Endothelial cell (in vitro differentiated cells): ENCODE measurements at regions not wholly inside any gene's neighbourhood (a gene's known extent, or its start where the extent isn't known, plus 50 kb on each side); places are given as distances from the start of the nearest gene placed in this dataset.

Source experiments
- DNase-seq: peaks from one replicate; pipeline ENCODE4 v3.0.0; 2021; ENCODE audit warnings: low spot score
- H3K27ac Mint-ChIP-seq: one replicate; pipeline ENCODE4 v1.8.0; 2021; ENCODE audit warnings: mixed read lengths, inconsistent platforms; ENCODE audit not compliant: unreplicated experiment
- H3K27me3 Mint-ChIP-seq: one replicate; pipeline ENCODE4 v1.8.0; 2021; ENCODE audit warnings: mild to moderate bottlenecking, moderate library complexity, mixed read lengths, inconsistent platforms; ENCODE audit not compliant: unreplicated experiment
- H3K36me3 Mint-ChIP-seq: one replicate; pipeline ENCODE4 v1.8.0; 2021; ENCODE audit warnings: mild to moderate bottlenecking, low read depth, mixed read lengths, inconsistent platforms; ENCODE audit not compliant: unreplicated experiment
- H3K4me1 Mint-ChIP-seq: one replicate; pipeline ENCODE4 v1.8.0; 2021; ENCODE audit warnings: mild to moderate bottlenecking, mixed read lengths, inconsistent platforms; ENCODE audit not compliant: unreplicated experiment
- H3K4me3 Mint-ChIP-seq: one replicate; pipeline ENCODE4 v1.8.0; 2021; ENCODE audit warnings: mild to moderate bottlenecking, mixed read lengths, inconsistent platforms; ENCODE audit not compliant: unreplicated experiment
- H3K9me3 Mint-ChIP-seq: one replicate; pipeline ENCODE4 v1.8.0; 2021; ENCODE audit warnings: mixed read lengths, inconsistent platforms; ENCODE audit not compliant: unreplicated experiment
- TF ChIP-seq, protein P1 (sequence below): fragments of 200-600 bp; sonication (generic); IDR thresholded peaks from one replicate; pipeline ENCODE4 v1.5.0; 2021; ENCODE audit warnings: antibody characterized with exemption; ENCODE audit not compliant: unreplicated experiment

DNA sequence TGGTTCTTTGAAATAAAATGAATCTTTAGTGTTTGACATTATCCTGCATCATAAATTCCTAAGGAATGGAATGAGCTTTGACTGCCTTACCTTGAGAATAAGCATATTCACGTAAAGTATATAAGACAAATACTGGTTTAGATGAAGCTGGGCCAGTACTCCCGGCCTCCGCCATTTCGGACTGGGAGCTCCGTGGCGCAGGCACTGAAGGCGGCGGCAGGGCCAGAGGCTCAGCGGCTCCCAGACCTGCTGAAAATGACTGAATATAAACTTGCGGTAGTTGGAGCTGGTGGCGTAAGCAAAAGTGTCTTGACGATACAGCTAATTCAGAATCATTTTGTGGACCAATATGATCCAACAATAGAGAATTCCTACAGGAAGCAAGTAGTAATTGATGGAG, 76.2 kb upstream of the FAM83B start:
- Mint-ChIP-seq H3K4me1 (no peaks in the 10 kb centered on the region), H3K4me3 (no peak overlapping the region), H3K9me3 (no peaks in the 10 kb centered on the region), H3K36me3 (no peaks in the 10 kb centered on the region), H3K27ac (no peak overlapping the region), H3K27me3 (peaks cover 3% of the 10 kb centered on the region)
- TF ChIP-seq, protein P1, sequence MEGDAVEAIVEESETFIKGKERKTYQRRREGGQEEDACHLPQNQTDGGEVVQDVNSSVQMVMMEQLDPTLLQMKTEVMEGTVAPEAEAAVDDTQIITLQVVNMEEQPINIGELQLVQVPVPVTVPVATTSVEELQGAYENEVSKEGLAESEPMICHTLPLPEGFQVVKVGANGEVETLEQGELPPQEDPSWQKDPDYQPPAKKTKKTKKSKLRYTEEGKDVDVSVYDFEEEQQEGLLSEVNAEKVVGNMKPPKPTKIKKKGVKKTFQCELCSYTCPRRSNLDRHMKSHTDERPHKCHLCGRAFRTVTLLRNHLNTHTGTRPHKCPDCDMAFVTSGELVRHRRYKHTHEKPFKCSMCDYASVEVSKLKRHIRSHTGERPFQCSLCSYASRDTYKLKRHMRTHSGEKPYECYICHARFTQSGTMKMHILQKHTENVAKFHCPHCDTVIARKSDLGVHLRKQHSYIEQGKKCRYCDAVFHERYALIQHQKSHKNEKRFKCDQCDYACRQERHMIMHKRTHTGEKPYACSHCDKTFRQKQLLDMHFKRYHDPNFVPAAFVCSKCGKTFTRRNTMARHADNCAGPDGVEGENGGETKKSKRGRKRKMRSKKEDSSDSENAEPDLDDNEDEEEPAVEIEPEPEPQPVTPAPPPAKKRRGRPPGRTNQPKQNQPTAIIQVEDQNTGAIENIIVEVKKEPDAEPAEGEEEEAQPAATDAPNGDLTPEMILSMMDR = no peak
- no peak for DNase-seq

DNA sequence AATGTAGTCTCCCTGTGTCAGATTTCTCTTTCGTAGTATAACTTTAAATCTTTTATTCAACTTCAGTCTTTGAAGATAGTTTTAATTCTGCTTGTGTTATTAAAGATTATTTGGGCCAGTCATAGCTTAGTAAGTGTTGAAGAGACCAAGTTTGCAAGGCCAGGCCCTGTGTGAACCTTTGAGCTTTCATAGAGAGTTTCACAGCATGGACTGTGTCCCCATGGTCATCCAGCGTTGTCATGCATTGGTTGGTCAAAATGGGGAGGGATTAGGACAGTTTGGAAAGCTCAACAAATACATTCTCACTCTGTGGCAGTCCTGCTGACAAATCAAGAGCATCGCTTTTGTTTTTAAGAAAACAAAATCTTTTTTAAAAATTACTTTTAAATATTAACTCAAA, 74.6 kb upstream of the FAM83B start:
- H3K9me3 Mint-ChIP-seq = no peaks in the 10 kb centered on the region
- peaks cover under 1% of the 10 kb centered on the region for H3K27me3 Mint-ChIP-seq
- no peak for DNase-seq
- TF ChIP-seq, protein P1 = no peak
- no peaks in the 10 kb centered on the region for H3K4me1 Mint-ChIP-seq
- H3K4me3 Mint-ChIP-seq = no peak overlapping the region
- H3K36me3 Mint-ChIP-seq = no peaks in the 10 kb centered on the region
- H3K27ac Mint-ChIP-seq = no peak overlapping the region

DNA sequence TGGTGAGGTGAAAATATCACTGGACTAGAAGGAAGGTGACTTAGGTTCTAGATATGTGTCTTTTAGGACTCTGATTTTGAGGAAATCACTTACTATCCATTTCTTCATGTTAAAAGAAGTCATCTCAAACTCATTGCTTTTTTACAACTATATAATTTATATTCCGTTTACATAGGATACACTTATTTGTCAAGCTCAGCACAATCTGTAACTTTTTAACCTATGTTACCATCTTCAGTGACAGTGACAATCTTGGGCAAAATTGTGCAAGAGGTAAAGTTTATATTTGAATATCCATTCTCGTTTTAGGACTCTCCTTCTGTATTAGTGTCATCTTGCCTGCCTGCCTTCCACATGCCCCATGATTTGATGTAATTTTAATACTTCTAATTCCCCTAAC, 74.0 kb upstream of the FAM83B start:
- no peak overlapping the region for H3K27ac Mint-ChIP-seq
- H3K4me1 Mint-ChIP-seq = no peaks in the 10 kb centered on the region
- TF ChIP-seq, protein P1 = no peak
- no peaks in the 10 kb centered on the region for H3K36me3 Mint-ChIP-seq
- no peak overlapping the region for H3K4me3 Mint-ChIP-seq
- H3K9me3 Mint-ChIP-seq = no peaks in the 10 kb centered on the region
- DNase-seq = no peak
- no peaks in the 10 kb centered on the region for H3K27me3 Mint-ChIP-seq

DNA sequence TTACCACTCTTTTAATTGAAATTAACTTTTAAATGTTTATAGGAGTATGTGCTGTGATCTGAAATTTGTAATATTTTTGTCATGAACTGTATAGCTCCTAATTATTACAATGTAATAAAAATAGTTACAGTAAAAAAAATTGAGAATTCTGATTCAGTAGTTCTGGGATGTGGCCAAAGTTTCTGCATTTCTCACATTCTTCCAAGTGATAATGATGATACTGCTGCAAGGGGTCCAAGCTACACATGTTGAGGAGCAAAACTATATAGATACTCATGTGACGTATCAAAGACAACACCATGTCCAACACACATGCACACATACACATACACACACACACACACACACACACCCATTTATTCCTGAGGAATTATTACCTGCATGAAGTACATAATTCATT, 71.0 kb upstream of the FAM83B start:
- Mint-ChIP-seq H3K27ac (no peak overlapping the region), H3K9me3 (no peaks in the 10 kb centered on the region), H3K36me3 (no peaks in the 10 kb centered on the region), H3K4me1 (no peaks in the 10 kb centered on the region), H3K4me3 (no peak overlapping the region), H3K27me3 (no peaks in the 10 kb centered on the region)
- DNase-seq = no peak
- TF ChIP-seq, protein P1 = no peak

DNA sequence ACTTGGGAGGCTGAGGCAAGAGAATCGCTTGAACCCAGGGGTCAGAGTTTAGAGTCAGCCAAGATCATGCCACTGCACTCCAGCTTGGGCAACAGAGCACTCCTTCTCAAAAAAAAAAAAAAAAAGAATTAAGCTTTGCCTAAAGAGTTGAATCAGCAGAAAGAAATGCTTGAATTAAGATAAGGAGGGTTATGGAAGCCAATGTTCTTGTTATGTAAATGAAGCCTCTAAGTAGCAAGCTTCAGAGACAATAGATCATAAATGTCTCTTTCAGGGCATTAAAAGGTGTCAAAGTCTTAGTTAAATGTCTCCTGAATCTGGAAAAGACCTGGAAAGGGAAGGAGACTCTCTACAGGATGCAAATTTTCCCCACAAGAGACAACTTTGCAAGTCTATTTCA, 69.7 kb upstream of the FAM83B start:
- no peak for DNase-seq
- Mint-ChIP-seq H3K9me3 (no peaks in the 10 kb centered on the region), H3K4me1 (no peaks in the 10 kb centered on the region), H3K27ac (no peak overlapping the region), H3K4me3 (no peak overlapping the region), H3K27me3 (no peaks in the 10 kb centered on the region), H3K36me3 (no peaks in the 10 kb centered on the region)
- TF ChIP-seq, protein P1 = no peak
